NCI-H1694 treated with DMSO at 0.1 percent for 48 hours (cell line): ENCODE measurements at regions not wholly inside any gene's neighbourhood (a gene's known extent, or its start where the extent isn't known, plus 50 kb on each side); places are given as distances from the start of the nearest gene placed in this dataset.

Experiments used
- DNase-seq: peaks from one replicate; lab custom pipeline; 2025; lab: John Stamatoyannopoulos, UW

DNA sequence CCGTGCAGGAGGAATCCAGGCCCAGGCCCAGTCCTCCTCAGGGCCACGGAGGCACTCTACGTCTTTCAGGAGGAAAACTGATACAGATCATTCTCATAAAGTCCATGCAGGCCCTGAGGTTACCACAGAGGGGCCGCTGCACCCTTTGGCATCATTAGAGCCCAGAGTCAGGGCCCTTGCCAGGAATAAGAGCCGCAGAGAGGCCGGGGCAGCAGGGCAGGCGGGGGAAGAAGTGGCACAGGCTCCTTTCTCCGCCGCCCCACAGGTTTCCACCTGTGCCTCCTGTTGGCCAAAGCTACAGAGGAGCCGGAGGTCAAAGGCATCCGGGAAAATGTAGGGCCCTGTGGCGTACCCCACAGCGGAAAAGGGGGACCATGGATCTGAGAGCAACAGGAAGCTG is 366.6 kb upstream of the SHH start:
- DNase-seq: no peak

- no peak for DNase-seq
These were observed 366.0 kb upstream of the SHH start for GRCh38 chr7:156178214-156178613.

DNA sequence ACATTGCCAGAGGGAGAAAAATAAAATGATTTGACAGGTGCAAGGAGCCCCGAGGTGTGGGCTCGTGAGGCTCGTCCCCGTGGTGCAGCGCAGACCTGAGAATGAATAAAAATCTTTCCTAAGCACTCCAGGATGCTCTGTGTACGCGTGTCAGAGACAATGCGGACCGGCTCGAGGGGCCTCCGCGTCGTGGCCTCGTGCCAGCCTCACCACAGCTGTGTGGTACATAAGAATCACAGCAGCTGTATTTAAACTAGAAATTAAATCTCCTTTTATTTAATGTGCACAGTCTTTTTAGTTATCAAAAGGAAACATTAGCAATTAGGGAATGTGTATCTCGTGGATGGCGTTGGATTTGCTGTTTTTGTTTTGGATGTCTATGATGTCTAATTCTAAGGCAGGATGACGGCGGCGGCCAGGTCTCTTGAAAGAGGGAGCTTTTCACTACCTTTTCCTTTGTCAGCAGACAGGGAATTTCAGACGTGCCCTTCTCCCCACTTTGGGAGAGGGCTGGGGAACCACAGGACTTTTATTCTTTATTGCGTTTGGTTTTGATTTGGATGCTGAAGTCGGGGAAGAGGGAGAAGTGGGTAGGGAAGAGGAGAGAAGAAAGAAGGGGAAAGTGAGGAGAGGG is 365.3 kb upstream of the SHH start:
- DNase-seq: no peak

- no peak for DNase-seq
These were observed 363.8 kb upstream of the SHH start for GRCh38 chr7:156176039-156176438.

- no peak for DNase-seq
These were observed 362.7 kb upstream of the SHH start for GRCh38 chr7:156175003-156175402.

- DNase-seq: no peak
These were observed 362.2 kb upstream of the SHH start for GRCh38 chr7:156174428-156174827.

GRCh38 chr7:156173748-156174353 is 361.6 kb upstream of the SHH start:
- DNase-seq: no peak

DNA sequence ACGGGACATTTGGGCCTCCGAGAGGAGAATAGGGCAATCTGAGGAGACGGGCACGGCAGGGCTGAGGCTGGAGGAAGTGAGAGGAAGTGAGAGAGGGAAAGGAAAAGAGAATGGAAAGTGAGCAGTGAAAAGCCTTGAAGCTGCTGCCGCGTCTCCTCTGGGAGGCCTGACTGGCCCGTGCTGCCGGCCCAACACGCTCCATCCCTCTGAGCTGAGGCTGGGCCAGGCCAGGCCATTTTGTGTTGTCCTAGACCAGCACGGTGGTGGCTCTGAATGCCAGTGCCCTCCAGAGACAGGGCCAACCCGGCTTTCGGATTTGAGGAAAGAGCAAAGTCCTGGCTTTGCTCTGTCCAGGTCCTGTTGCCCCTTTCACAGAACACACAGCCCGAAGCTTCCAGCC is 361.1 kb upstream of the SHH start:
- no peak for DNase-seq

GRCh38 chr7:156172638-156173037 is 360.4 kb upstream of the SHH start:
- no peak for DNase-seq

- no peak for DNase-seq
These were observed 357.5 kb upstream of the SHH start for GRCh38 chr7:156169474-156170370.

GRCh38 chr7:156168434-156168833 is 356.2 kb upstream of the SHH start:
- no peak for DNase-seq

DNA sequence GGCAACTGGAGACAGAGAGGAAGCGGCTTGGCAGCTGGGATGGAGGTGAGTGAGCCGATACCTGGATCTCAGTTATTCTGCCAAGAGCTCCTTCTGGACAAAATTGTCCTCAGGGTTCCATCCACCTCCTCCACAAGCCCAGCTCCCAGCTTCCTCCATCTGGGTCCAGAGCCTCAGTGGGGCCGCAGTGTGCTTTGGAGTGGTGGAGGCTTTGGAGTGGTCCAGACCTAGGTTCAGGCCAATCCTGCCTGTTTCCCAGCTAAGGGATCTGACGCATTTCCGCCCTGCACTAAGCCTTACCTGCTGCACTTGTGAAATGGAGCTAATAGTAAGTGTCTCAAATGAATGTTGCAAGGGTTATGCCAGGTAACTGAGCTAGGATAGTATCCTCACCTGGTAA is 355.7 kb upstream of the SHH start:
- no peak for DNase-seq

DNA sequence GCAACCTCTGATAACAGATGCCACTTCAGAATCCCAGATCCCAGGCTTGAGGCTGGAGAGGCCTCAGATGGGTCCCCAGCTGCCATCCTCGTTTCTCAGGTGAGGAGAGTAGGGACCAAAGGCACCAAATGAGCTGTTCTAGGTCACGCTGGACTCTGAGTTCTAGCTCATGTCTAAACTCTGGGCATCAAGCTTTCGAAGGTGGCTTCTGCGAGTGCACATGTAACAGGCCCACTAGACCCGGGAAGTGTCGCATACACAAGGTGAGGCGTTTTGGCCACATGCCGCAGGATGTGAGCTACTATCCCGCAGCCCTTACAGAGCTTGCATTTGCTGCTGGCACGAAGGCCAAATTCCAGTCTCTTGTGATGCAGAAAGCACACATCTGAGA is 355.1 kb upstream of the SHH start:
- DNase-seq: no peak

DNA sequence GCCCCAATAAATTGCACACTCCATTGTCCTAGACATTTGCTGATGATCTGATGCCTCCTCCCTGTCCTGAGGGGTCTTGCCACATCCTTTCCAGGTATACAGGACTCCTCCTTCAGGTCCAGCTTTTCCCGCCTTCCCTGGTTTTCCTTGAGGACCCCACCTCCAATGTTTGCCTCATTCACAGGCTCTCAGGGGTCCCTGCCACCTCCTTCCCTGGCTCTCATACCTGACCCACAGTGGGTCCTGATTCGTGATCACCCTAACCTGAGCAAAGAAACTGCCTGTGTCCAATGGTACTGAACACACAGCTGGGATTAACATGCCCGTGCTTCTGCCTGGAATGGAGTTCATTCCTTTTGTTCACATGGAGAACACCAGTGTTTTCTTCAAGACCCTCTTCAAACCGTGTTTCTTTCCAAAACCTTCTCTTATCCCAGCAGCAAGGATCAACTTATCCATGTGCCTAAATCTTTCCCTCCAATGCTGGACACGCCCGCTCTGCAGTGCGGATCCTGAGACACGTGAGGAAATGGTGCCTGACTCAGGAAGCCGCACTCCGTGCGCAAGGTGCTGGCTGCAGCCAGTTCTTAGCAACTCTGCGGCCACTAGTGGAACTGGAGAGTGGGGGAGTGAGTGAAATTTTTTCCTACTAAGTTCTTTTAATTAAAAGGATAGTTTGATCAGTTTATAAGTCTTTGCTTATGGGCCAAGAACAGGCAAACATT is 354.6 kb upstream of the SHH start:
- no peak for DNase-seq

GRCh38 chr7:156163747-156164146 is 351.5 kb upstream of the SHH start:
- no peak for DNase-seq

DNA sequence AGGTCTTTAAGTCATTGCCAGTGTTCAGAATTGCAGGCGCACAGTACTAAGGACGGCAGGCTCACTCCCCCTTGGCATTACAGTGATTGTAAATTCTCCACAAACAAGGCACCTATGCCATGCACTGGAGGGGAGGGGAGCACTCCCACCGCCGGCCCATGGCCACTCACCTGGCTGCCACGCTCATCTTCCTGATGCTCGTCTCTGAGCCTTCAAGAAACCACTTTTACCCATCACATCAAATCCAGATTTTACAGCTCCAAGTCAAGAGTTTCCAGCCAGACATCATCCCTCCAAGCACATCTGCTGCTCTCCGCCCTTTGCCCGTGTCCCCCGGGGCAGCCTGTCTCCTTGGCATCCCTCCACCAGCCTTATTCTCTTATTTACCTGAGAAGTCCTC is 350.2 kb upstream of the SHH start:
- no peak for DNase-seq

- DNase-seq: no peak
These were observed 348.5 kb upstream of the SHH start for GRCh38 chr7:156160811-156161210.

GRCh38 chr7:156158693-156159092 is 346.4 kb upstream of the SHH start:
- DNase-seq: no peak

- DNase-seq: no peak
These were observed 345.9 kb upstream of the SHH start for GRCh38 chr7:156158213-156158612.

- DNase-seq: no peak
These were observed 345.2 kb upstream of the SHH start for GRCh38 chr7:156157409-156158012.

GRCh38 chr7:156156734-156157408 is 344.6 kb upstream of the SHH start:
- no peak for DNase-seq
